ENCODE measurements at regions not wholly inside any gene's neighbourhood (a gene's known extent, or its start where the extent isn't known, plus 50 kb on each side); places are given as distances from the start of the nearest gene placed in this dataset.

DNA sequence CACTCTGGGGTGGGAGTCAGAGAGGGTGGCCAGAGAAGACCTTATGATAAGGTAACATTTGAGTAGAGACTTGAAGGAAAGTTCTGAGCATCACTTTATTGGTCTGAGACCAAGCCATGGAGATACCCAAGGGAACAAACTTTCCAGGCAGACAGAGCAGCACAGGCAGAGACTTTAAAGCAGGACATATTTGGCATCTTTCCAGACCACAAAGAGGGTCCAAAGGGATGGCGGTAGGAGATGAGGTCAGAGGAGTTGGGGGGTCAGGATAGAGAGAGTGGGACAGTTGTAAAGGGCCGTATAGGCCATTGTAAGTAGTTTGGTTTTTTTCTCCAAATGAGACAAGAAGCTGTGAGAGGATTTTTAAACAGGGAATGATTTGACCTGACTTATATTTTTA lies 344.4 kb downstream of the SEC23A start:
- no peak for DNase-seq (ENCODE audit: low read depth in 2 of 2)
- no peaks in the 10 kb centered on the region for H3K9me3 ChIP-seq (ENCODE audit: control insufficient read depth, insufficient read depth, low read depth, low read length)
- H2AFZ ChIP-seq (ENCODE audit: low read length) = no peak overlapping the region
- H3K4me3 ChIP-seq (replicated peaks in 1 of 4; ENCODE audit: control extremely low read depth in 1 of 4, insufficient read depth in 1 of 4, low read depth in 3 of 4, low read length in 4 of 4) = no peak overlapping the region
- no peak overlapping the region for H3K4me2 ChIP-seq (ENCODE audit: extremely low read depth, insufficient read depth, low read length)
- H3K27ac ChIP-seq (ENCODE audit: insufficient read depth, low read length) = no peak overlapping the region
- no peaks in the 10 kb centered on the region for H3K79me2 ChIP-seq (ENCODE audit: control insufficient read depth, insufficient read depth, low read length)
- H3K36me3 ChIP-seq (ENCODE audit: control insufficient read depth, insufficient read depth, low read length) = no peaks in the 10 kb centered on the region
- H3K27me3 ChIP-seq (ENCODE audit: control insufficient read depth, insufficient read depth, low read length) = no peaks in the 10 kb centered on the region
- H3K9ac ChIP-seq (ENCODE audit: insufficient read depth, low read length) = no peak overlapping the region
- TF ChIP-seq, protein P1, sequence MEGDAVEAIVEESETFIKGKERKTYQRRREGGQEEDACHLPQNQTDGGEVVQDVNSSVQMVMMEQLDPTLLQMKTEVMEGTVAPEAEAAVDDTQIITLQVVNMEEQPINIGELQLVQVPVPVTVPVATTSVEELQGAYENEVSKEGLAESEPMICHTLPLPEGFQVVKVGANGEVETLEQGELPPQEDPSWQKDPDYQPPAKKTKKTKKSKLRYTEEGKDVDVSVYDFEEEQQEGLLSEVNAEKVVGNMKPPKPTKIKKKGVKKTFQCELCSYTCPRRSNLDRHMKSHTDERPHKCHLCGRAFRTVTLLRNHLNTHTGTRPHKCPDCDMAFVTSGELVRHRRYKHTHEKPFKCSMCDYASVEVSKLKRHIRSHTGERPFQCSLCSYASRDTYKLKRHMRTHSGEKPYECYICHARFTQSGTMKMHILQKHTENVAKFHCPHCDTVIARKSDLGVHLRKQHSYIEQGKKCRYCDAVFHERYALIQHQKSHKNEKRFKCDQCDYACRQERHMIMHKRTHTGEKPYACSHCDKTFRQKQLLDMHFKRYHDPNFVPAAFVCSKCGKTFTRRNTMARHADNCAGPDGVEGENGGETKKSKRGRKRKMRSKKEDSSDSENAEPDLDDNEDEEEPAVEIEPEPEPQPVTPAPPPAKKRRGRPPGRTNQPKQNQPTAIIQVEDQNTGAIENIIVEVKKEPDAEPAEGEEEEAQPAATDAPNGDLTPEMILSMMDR (conservative IDR thresholded peaks at IDR 0.05 in 1 of 2, IDR thresholded peaks at IDR 0.05 in 1 of 2; ENCODE audit: low read depth in 1 of 2, low read length in 2 of 2) = no peak
- TF ChIP-seq EZH2 (IDR thresholded peaks at IDR 0.05; ENCODE audit: low read length, missing control alignments) = no peak
- H4K20me1 ChIP-seq (ENCODE audit: control insufficient read depth, extremely low read depth, insufficient read depth, low read length) = no peaks in the 10 kb centered on the region
- H3K4me1 ChIP-seq (ENCODE audit: control insufficient read depth, extremely low read depth, insufficient read depth, low read length) = no peaks in the 10 kb centered on the region

DNA sequence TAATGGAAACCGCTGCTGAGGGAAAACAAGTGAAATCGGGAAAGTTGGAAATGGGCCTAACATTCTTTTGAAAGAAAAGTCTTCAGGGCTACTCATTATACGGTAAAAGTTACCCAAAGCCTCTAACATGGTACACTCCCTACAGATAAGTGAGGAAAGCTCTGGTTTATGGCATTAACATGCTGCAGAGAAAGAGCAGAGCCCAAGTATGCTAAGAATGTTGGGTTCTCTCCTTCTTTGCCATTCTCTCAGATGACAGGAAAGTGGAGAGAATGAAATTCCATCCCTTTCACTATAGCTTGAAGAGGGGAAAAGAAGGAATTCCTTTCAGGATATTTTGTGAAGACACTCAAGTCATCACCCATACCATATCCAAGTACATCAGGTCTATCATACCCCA lies 348.0 kb downstream of the SEC23A start:
- H3K79me2 ChIP-seq (ENCODE audit: control insufficient read depth, insufficient read depth, low read length) = no peaks in the 10 kb centered on the region
- no peak overlapping the region for H3K27ac ChIP-seq (ENCODE audit: insufficient read depth, low read length)
- H3K36me3 ChIP-seq (ENCODE audit: control insufficient read depth, insufficient read depth, low read length) = no peaks in the 10 kb centered on the region
- H3K4me3 ChIP-seq (replicated peaks in 1 of 4; ENCODE audit: control extremely low read depth in 1 of 4, insufficient read depth in 1 of 4, low read depth in 3 of 4, low read length in 4 of 4) = no peak overlapping the region
- no peaks in the 10 kb centered on the region for H4K20me1 ChIP-seq (ENCODE audit: control insufficient read depth, extremely low read depth, insufficient read depth, low read length)
- H3K4me1 ChIP-seq (ENCODE audit: control insufficient read depth, extremely low read depth, insufficient read depth, low read length) = no peaks in the 10 kb centered on the region
- TF ChIP-seq EZH2 (IDR thresholded peaks at IDR 0.05; ENCODE audit: low read length, missing control alignments) = no peak
- TF ChIP-seq, protein P1 (conservative IDR thresholded peaks at IDR 0.05 in 1 of 2, IDR thresholded peaks at IDR 0.05 in 1 of 2; ENCODE audit: low read depth in 1 of 2, low read length in 2 of 2) = no peak
- H2AFZ ChIP-seq (ENCODE audit: low read length) = no peak overlapping the region
- H3K4me2 ChIP-seq (ENCODE audit: extremely low read depth, insufficient read depth, low read length) = no peak overlapping the region
- no peaks in the 10 kb centered on the region for H3K9me3 ChIP-seq (ENCODE audit: control insufficient read depth, insufficient read depth, low read depth, low read length)
- DNase-seq (ENCODE audit: low read depth in 2 of 2) = peak in 1 of 2 donors; percentile 37
- no peaks in the 10 kb centered on the region for H3K27me3 ChIP-seq (ENCODE audit: control insufficient read depth, insufficient read depth, low read length)
- H3K9ac ChIP-seq (ENCODE audit: insufficient read depth, low read length) = no peak overlapping the region

DNA sequence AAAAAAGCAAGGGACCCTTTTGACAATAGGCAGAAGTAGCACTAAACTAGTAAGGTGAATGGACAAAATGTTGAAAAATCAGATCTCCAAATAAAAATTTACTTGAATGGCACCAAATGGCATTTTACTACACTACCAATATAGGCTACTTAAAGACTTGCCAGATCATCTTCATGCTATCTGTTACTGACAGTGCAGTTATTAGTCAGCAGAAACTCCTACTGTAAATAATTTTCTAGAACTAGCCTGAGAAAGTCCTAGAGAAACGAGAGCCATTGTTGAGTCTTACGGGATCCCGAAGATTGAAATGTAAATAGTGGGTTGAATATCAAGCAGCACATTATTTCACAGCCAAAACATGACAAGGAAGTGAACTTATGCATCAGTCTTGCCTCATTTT lies 350.3 kb downstream of the SEC23A start:
- H4K20me1 ChIP-seq (ENCODE audit: control insufficient read depth, extremely low read depth, insufficient read depth, low read length) = no peaks in the 10 kb centered on the region
- TF ChIP-seq, protein P1 (conservative IDR thresholded peaks at IDR 0.05 in 1 of 2, IDR thresholded peaks at IDR 0.05 in 1 of 2; ENCODE audit: low read depth in 1 of 2, low read length in 2 of 2) = no peak
- TF ChIP-seq EZH2 (IDR thresholded peaks at IDR 0.05; ENCODE audit: low read length, missing control alignments) = no peak
- no peaks in the 10 kb centered on the region for H3K79me2 ChIP-seq (ENCODE audit: control insufficient read depth, insufficient read depth, low read length)
- H3K9ac ChIP-seq (ENCODE audit: insufficient read depth, low read length) = no peak overlapping the region
- DNase-seq (ENCODE audit: low read depth in 2 of 2) = no peak
- H3K36me3 ChIP-seq (ENCODE audit: control insufficient read depth, insufficient read depth, low read length) = no peaks in the 10 kb centered on the region
- H3K4me1 ChIP-seq (ENCODE audit: control insufficient read depth, extremely low read depth, insufficient read depth, low read length) = no peaks in the 10 kb centered on the region
- H2AFZ ChIP-seq (ENCODE audit: low read length) = no peak overlapping the region
- H3K27me3 ChIP-seq (ENCODE audit: control insufficient read depth, insufficient read depth, low read length) = no peaks in the 10 kb centered on the region
- H3K4me3 ChIP-seq (replicated peaks in 1 of 4; ENCODE audit: control extremely low read depth in 1 of 4, insufficient read depth in 1 of 4, low read depth in 3 of 4, low read length in 4 of 4) = no peak overlapping the region
- no peak overlapping the region for H3K27ac ChIP-seq (ENCODE audit: insufficient read depth, low read length)
- H3K4me2 ChIP-seq (ENCODE audit: extremely low read depth, insufficient read depth, low read length) = no peak overlapping the region
- H3K9me3 ChIP-seq (ENCODE audit: control insufficient read depth, insufficient read depth, low read depth, low read length) = no peaks in the 10 kb centered on the region

Measured in fibroblast of lung (primary cell).